Testis (tissue), 2 donors: ENCODE measurements at regions not wholly inside any gene's neighbourhood (a gene's known extent, or its start where the extent isn't known, plus 50 kb on each side); places are given as distances from the start of the nearest gene placed in this dataset.

Experiments used
- DNase-seq: peaks from one replicate; pipeline ENCODE4 v3.0.0-alpha.2; 2019
- H3K27ac ChIP-seq, 2 donors: fragments of 200-600 bp; sonication (generic); one replicate each; pipeline ENCODE4 v1.5.1; 2019
- H3K27me3 ChIP-seq: fragments of 200-600 bp; sonication (generic); one replicate; pipeline ENCODE4 v1.5.1; 2019
- H3K36me3 ChIP-seq: fragments of 200-600 bp; sonication (generic); one replicate; pipeline ENCODE4 v1.5.1; 2017; ENCODE audit warnings: low read depth; ENCODE audit errors: missing control alignments
- H3K4me1 ChIP-seq: fragments of 200-600 bp; sonication (generic); one replicate; pipeline ENCODE4 v1.5.1; 2019
- H3K4me3 ChIP-seq, 2 donors: fragments of 200-600 bp; sonication (generic); one replicate each; pipeline ENCODE4 v1.5.1; 2017 to 2019
- H3K9me3 ChIP-seq: fragments of 200-600 bp; sonication (generic); one replicate; pipeline ENCODE4 v1.5.1; 2017
- CTCF ChIP-seq, 3 experiments: fragments of 450-650 bp in 2 of 3; fragments of 200-600 bp in 1 of 3; sonication (generic) in 1 of 3; IDR thresholded peaks; one replicate each; pipeline ENCODE4 v1.5.1; 2016 to 2019; ENCODE audit warnings: antibody characterized with exemption in 3 of 3, mild to moderate bottlenecking in 2 of 3, moderate library complexity in 1 of 3
- POLR2A ChIP-seq: fragments of 450-650 bp; IDR thresholded peaks from one replicate; pipeline ENCODE4 v1.6.1; 2017; ENCODE audit warnings: antibody characterized with exemption, mild to moderate bottlenecking, moderate library complexity
- WGBS, 2 donors: methylation state at CpG; one replicate each; pipeline ENCODE4 v1.1.5; 2018; 5-methylcytosine and 5-hydroxymethylcytosine counted together
- intact Hi-C: fragments of 100-400 bp; cut with DNase I; formaldehyde crosslinking; loops from one replicate; pipeline ENCODE4 v1.15.1; 2023; ENCODE audit warnings: low total_unique reads

- H3K27me3 ChIP-seq: no peaks in the 10 kb centered on the region
- no peak for DNase-seq
- no peaks in the 10 kb centered on the region for H3K4me1 ChIP-seq
- H3K9me3 ChIP-seq: no peaks in the 10 kb centered on the region
- H3K36me3 ChIP-seq: no peaks in the 10 kb centered on the region
- H3K27ac ChIP-seq: no peak overlapping the region
- no peak for TF ChIP-seq POLR2A
- TF ChIP-seq CTCF (IDR thresholded peaks at IDR 0.05): no peak
- no peak overlapping the region for H3K4me3 ChIP-seq
- intact Hi-C loops: no loop called here
These were observed 278.8 kb downstream of the SPATA18 start for GRCh38 chr4:52329894-52330293.

- 84 to 90% methylated on average over 1 of the region's 1 CpG for WGBS, 2 donors
- intact Hi-C loops: no loop called here
These were observed 292.5 kb downstream of the SPATA18 start for GRCh38 chr4:52343595-52343994.

GRCh38 chr4:52350926-52351325, 299.8 kb downstream of the SPATA18 start:
- no peaks in the 10 kb centered on the region for H3K4me1 ChIP-seq
- no peaks in the 10 kb centered on the region for H3K27me3 ChIP-seq
- H3K36me3 ChIP-seq: no peaks in the 10 kb centered on the region
- intact Hi-C loops: no loop called here
- H3K27ac ChIP-seq: no peak overlapping the region
- no peaks in the 10 kb centered on the region for H3K9me3 ChIP-seq
- TF ChIP-seq POLR2A (no peak), CTCF (IDR thresholded peaks at IDR 0.05) (no peak)
- DNase-seq: no peak
- 90 to 94% methylated on average over 1 of the region's 1 CpG for WGBS, 2 donors
- H3K4me3 ChIP-seq: no peak overlapping the region

More at GRCh38 chr4:52343595-52343994, 292.5 kb downstream of the SPATA18 start:
- no peak for TF ChIP-seq POLR2A
- TF ChIP-seq CTCF (IDR thresholded peaks at IDR 0.05): no peak
- Histone ChIP-seq H3K4me3 (no peak overlapping the region), H3K4me1 (no peaks in the 10 kb centered on the region), H3K36me3 (no peaks in the 10 kb centered on the region), H3K9me3 (no peaks in the 10 kb centered on the region), H3K27ac (no peak overlapping the region), H3K27me3 (no peaks in the 10 kb centered on the region)
- no peak for DNase-seq

GRCh38 chr4:52358366-52358765, 300.7 kb downstream of the USP46 start:
- Histone ChIP-seq H3K4me3 (no peak overlapping the region), H3K36me3 (no peaks in the 10 kb centered on the region), H3K4me1 (no peaks in the 10 kb centered on the region), H3K27me3 (no peaks in the 10 kb centered on the region), H3K27ac (no peak overlapping the region), H3K9me3 (no peaks in the 10 kb centered on the region)
- no peak for DNase-seq
- TF ChIP-seq POLR2A: no peak
- no peak for TF ChIP-seq CTCF (IDR thresholded peaks at IDR 0.05)
- intact Hi-C loops: no loop called here
- WGBS, 2 donors: 71 to 88% methylated on average over 9 of the region's 9 CpGs

GRCh38 chr4:52358883-52359321, 300.2 kb downstream of the USP46 start:
- Histone ChIP-seq H3K36me3 (no peaks in the 10 kb centered on the region), H3K9me3 (no peaks in the 10 kb centered on the region), H3K27ac (no peak overlapping the region), H3K4me1 (no peaks in the 10 kb centered on the region), H3K27me3 (no peaks in the 10 kb centered on the region), H3K4me3 (no peak overlapping the region)
- no peak for TF ChIP-seq POLR2A
- no peak for TF ChIP-seq CTCF (IDR thresholded peaks at IDR 0.05)
- 62 to 76% methylated on average over 1 of the region's 1 CpG for WGBS, 2 donors
- intact Hi-C loops: no loop called here
- no peak for DNase-seq
